H1 (cell line): ENCODE measurements at regions not wholly inside any gene's neighbourhood (a gene's known extent, or its start where the extent isn't known, plus 50 kb on each side); places are given as distances from the start of the nearest gene placed in this dataset.

Experiments
- CTCF ChIA-PET: fragments of 300-600 bp; sonication (Branson Sonifier 250); formaldehyde crosslinking; loops from one replicate; lab custom pipeline; 2021; ENCODE audit not compliant: partially characterized antibody; lab: Charles Lee
- POLR2A ChIA-PET: fragments of 300-600 bp; sonication (Branson Sonifier 250); formaldehyde crosslinking; loops from one replicate; lab custom pipeline; 2021; ENCODE audit warnings: inconsistent platforms; ENCODE audit not compliant: partially characterized antibody; lab: Charles Lee
- DNase-seq, 2 experiments: peaks; one replicate each; pipeline versions ENCODE4 v3.0.0 to v3.0.0-alpha.2; 2010 to 2022; ENCODE audit warnings: low spot score in 2 of 2, low read depth in 1 of 2, mixed read lengths in 1 of 2
- FAIRE-seq: peaks from 2 replicates; lab custom pipeline; 2011; peaks lifted over from hg19 to GRCh38; lab: Jason Lieb, UNC
- H2AFZ ChIP-seq: 2 replicates; pipeline ENCODE4 v1.8.1; 2012; ENCODE audit warnings: low read length, inconsistent platforms
- H2AK5ac ChIP-seq: 2 replicates; pipeline ENCODE4 v1.6.1; 2013; ENCODE audit warnings: low read depth, low read length
- H2BK120ac ChIP-seq: replicated peaks from 2 replicates; pipeline ENCODE3; 2013; ENCODE audit warnings: low read depth, low read length, inconsistent platforms
- H2BK12ac ChIP-seq: 2 replicates; pipeline ENCODE4 v1.6.1; 2013; ENCODE audit warnings: low read depth, low read length
- H2BK15ac ChIP-seq: 2 replicates; pipeline ENCODE4 v1.6.1; 2013; ENCODE audit warnings: low read length
- H2BK20ac ChIP-seq: 2 replicates; pipeline ENCODE4 v1.6.1; 2013; ENCODE audit warnings: low read length
- H2BK5ac ChIP-seq: 2 replicates; pipeline ENCODE4 v1.6.1; 2013; ENCODE audit warnings: low read depth, low read length
- H3K14ac ChIP-seq: 2 replicates; pipeline ENCODE4 v1.6.1; 2013; ENCODE audit warnings: inconsistent platforms; ENCODE audit not compliant: insufficient read length
- H3K18ac ChIP-seq: 2 replicates; pipeline ENCODE4 v1.6.1; 2013; ENCODE audit warnings: low read length; ENCODE audit errors: extremely low read depth
- H3K23ac ChIP-seq: 2 replicates; pipeline ENCODE4 v1.6.1; 2013; ENCODE audit warnings: inconsistent platforms; ENCODE audit not compliant: insufficient read length
- H3K23me2 ChIP-seq: 2 replicates; pipeline ENCODE4 v1.6.1; 2013; ENCODE audit warnings: low read depth, low read length
- H3K27ac ChIP-seq: 2 replicates; pipeline ENCODE4 v1.6.1; 2011; ENCODE audit warnings: low read depth, low read length, inconsistent platforms
- H3K27me3 ChIP-seq, 4 experiments: replicated peaks in 1 of 4; 1 replicate in 1 of 4; 2 replicates in 3 of 4; pipeline versions ENCODE4 v1.6.1 to v1.8.1; 2011 to 2013; ENCODE audit warnings: low read length in 3 of 4, mild to moderate bottlenecking in 3 of 4, inconsistent platforms in 2 of 4, mixed read lengths in 2 of 4, moderate library complexity in 1 of 4; ENCODE audit not compliant: control insufficient read depth in 3 of 4, insufficient read depth in 3 of 4; ENCODE audit errors: extremely low read depth in 1 of 4
- H3K36me3 ChIP-seq, 4 experiments: 2 replicates each; pipeline versions ENCODE4 v1.6.1 to v1.8.1; 2011 to 2013; ENCODE audit warnings: mild to moderate bottlenecking in 4 of 4, low read length in 3 of 4, moderate library complexity in 2 of 4, control low read depth in 1 of 4, inconsistent platforms in 1 of 4; ENCODE audit not compliant: insufficient read depth in 4 of 4, control insufficient read depth in 2 of 4
- H3K4ac ChIP-seq: replicated peaks from 2 replicates; pipeline ENCODE3; 2013; ENCODE audit warnings: low read length, low read depth, mixed read lengths, inconsistent platforms; ENCODE audit not compliant: insufficient read length
- H3K4me1 ChIP-seq, 4 experiments: replicated peaks in 1 of 4; 1 replicate in 1 of 4; 2 replicates in 3 of 4; pipeline versions ENCODE4 v1.6.1 to v1.8.1; 2011 to 2013; ENCODE audit warnings: low read length in 3 of 4, inconsistent platforms in 2 of 4, mixed read lengths in 1 of 4; ENCODE audit not compliant: insufficient read depth in 4 of 4, control insufficient read depth in 3 of 4
- H3K4me2 ChIP-seq, 2 experiments: 2 replicates each; pipeline versions ENCODE4 v1.6.1 to v1.8.1; 2011 to 2013; ENCODE audit warnings: low read depth in 2 of 2, low read length in 2 of 2, control low read depth in 1 of 2, inconsistent platforms in 1 of 2, mild to moderate bottlenecking in 1 of 2; ENCODE audit not compliant: insufficient read depth in 1 of 2
- H3K4me3 ChIP-seq, 4 experiments: fragments of 200-600, 300-600 bp in 1 of 4; sonication (generic), shearing (Covaris generic), sonication (Bioruptor Twin) in 1 of 4; 2 replicates each; pipeline versions ENCODE4 v1.5.1 to v1.8.1; 2011 to 2016; ENCODE audit warnings: low read length in 4 of 4, low read depth in 3 of 4, control low read depth in 2 of 4, inconsistent platforms in 2 of 4, mild to moderate bottlenecking in 2 of 4, mixed read lengths in 1 of 4, moderate library complexity in 1 of 4; ENCODE audit not compliant: insufficient read depth in 2 of 4; ENCODE audit errors: extremely low read depth in 1 of 4
- H3K56ac ChIP-seq: replicated peaks from 2 replicates; pipeline ENCODE3; 2013; ENCODE audit warnings: low read depth, mild to moderate bottlenecking, mixed read lengths, low read length, inconsistent platforms; ENCODE audit not compliant: insufficient read length
- H3K79me1 ChIP-seq: 2 replicates; pipeline ENCODE4 v1.6.1; 2013; ENCODE audit warnings: low read depth, low read length, control low read depth
- H3K79me2 ChIP-seq, 2 experiments: 2 replicates each; pipeline versions ENCODE4 v1.6.1 to v1.8.1; 2012 to 2013; ENCODE audit warnings: low read length in 2 of 2, mild to moderate bottlenecking in 2 of 2, inconsistent platforms in 1 of 2; ENCODE audit not compliant: insufficient read depth in 2 of 2, control insufficient read depth in 1 of 2
- H3K9ac ChIP-seq, 4 experiments: replicated peaks in 1 of 4; 1 replicate in 1 of 4; 2 replicates in 3 of 4; pipeline versions ENCODE4 v1.6.1 to v1.8.1; 2011 to 2013; ENCODE audit warnings: low read depth in 3 of 4, low read length in 3 of 4, control low read depth in 2 of 4, mild to moderate bottlenecking in 2 of 4, moderate library complexity in 2 of 4, inconsistent platforms in 1 of 4; ENCODE audit errors: extremely low read depth in 1 of 4
- H3K9me3 ChIP-seq, 2 experiments: 2 replicates each; pipeline versions ENCODE4 v1.6.1 to v1.8.1; 2012 to 2013; ENCODE audit warnings: mild to moderate bottlenecking in 2 of 2, moderate library complexity in 2 of 2, control low read depth in 1 of 2, inconsistent platforms in 1 of 2, low read depth in 1 of 2, low read length in 1 of 2, mixed read lengths in 1 of 2; ENCODE audit not compliant: insufficient read depth in 2 of 2
- H4K20me1 ChIP-seq, 2 experiments: replicated peaks in 1 of 2; 2 replicates each; pipeline versions ENCODE3 to v1.8.1; 2011 to 2013; ENCODE audit warnings: inconsistent platforms in 2 of 2, low read length in 2 of 2, mild to moderate bottlenecking in 1 of 2; ENCODE audit not compliant: insufficient read depth in 2 of 2, control insufficient read depth in 1 of 2
- H4K5ac ChIP-seq: 2 replicates; pipeline ENCODE4 v1.6.1; 2013; ENCODE audit warnings: low read length, low read depth, mixed read lengths, inconsistent platforms; ENCODE audit not compliant: insufficient read length
- H4K8ac ChIP-seq: 2 replicates; pipeline ENCODE4 v1.8.0; 2013; ENCODE audit warnings: mild to moderate bottlenecking, moderate library complexity, low read length, inconsistent platforms; ENCODE audit not compliant: insufficient read depth; ENCODE audit errors: extremely low read depth
- H4K91ac ChIP-seq: replicated peaks from 2 replicates; pipeline ENCODE3; 2013; ENCODE audit warnings: low read length, mixed read lengths, inconsistent platforms; ENCODE audit not compliant: insufficient read length
- CTBP2 ChIP-seq: IDR thresholded peaks from 2 replicates; pipeline ENCODE4 v1.7.0; 2011; ENCODE audit warnings: borderline replicate concordance, mild to moderate bottlenecking, moderate library complexity, mixed read lengths, low read length; ENCODE audit not compliant: insufficient read depth, insufficient read length
- SP2 ChIP-seq: IDR thresholded peaks from 2 replicates; pipeline ENCODE4 v1.6.1; 2012; ENCODE audit warnings: mild to moderate bottlenecking, low read length, inconsistent platforms
- USF2 ChIP-seq: IDR thresholded peaks from 2 replicates; pipeline ENCODE4 v1.6.1; 2011; ENCODE audit warnings: low read length, improper control_type of control experiment
- WGBS, 2 experiments: shearing (Covaris generic) in 1 of 2; methylation state at CpG; one replicate each; pipeline versions ENCODE4 v1.1.6 to v1.1.7; 2013 to 2015; ENCODE audit warnings: low lambda C conversion rate in 2 of 2, mixed read lengths in 2 of 2, inconsistent platforms in 1 of 2, low coverage in 1 of 2, missing lambda C conversion rate in 1 of 2; ENCODE audit not compliant: insufficient replicate concordance in 2 of 2, insufficient coverage in 1 of 2, insufficient read length in 1 of 2; ENCODE audit errors: extremely low coverage in 1 of 2, missing lambda C conversion rate in 1 of 2; 5-methylcytosine and 5-hydroxymethylcytosine counted together

- Histone ChIP-seq H3K14ac (no peak overlapping the region), H2BK12ac (no peak overlapping the region), H3K4me3 (no peak overlapping the region), H3K23ac (no peak overlapping the region), H2AFZ (no peak overlapping the region), H3K79me2 (no peaks in the 10 kb centered on the region), H3K4ac (no peak overlapping the region), H3K27me3 (no peaks in the 10 kb centered on the region), H3K56ac (no peak overlapping the region), H4K8ac (no peak overlapping the region), H3K9me3 (no peaks in the 10 kb centered on the region), H3K27ac (no peak overlapping the region), H3K79me1 (no peaks in the 10 kb centered on the region), H4K5ac (no peak overlapping the region), H2BK20ac (no peak overlapping the region), H2BK15ac (no peak overlapping the region), H3K23me2 (no peaks in the 10 kb centered on the region), H2BK120ac (no peak overlapping the region), H3K9ac (no peak overlapping the region), H2AK5ac (no peak overlapping the region), H3K36me3 (no peaks in the 10 kb centered on the region), H2BK5ac (no peak overlapping the region), H3K4me1 (no peaks in the 10 kb centered on the region), H3K4me2 (no peak overlapping the region), H4K91ac (no peak overlapping the region), H4K20me1 (no peaks in the 10 kb centered on the region), H3K18ac (no peak overlapping the region)
- FAIRE-seq (no peak), DNase-seq (no peak)
- ChIA-PET CTCF (no interaction called here), POLR2A (no interaction called here)
- 92% methylated on average over 2 of the region's 2 CpGs; no CpG with 5 or more reads in 1 of the 2 experiments for WGBS, 2 experiments
- TF ChIP-seq CTBP2, result no peak
- no peak for TF ChIP-seq USF2
- TF ChIP-seq SP2, result no peak
These were observed 740.1 kb upstream of the SPRY2 start for GRCh38 chr13:81080911-81081454.
